ENCODE measurements at regions not wholly inside any gene's neighbourhood (a gene's known extent, or its start where the extent isn't known, plus 50 kb on each side); places are given as distances from the start of the nearest gene placed in this dataset.

DNA sequence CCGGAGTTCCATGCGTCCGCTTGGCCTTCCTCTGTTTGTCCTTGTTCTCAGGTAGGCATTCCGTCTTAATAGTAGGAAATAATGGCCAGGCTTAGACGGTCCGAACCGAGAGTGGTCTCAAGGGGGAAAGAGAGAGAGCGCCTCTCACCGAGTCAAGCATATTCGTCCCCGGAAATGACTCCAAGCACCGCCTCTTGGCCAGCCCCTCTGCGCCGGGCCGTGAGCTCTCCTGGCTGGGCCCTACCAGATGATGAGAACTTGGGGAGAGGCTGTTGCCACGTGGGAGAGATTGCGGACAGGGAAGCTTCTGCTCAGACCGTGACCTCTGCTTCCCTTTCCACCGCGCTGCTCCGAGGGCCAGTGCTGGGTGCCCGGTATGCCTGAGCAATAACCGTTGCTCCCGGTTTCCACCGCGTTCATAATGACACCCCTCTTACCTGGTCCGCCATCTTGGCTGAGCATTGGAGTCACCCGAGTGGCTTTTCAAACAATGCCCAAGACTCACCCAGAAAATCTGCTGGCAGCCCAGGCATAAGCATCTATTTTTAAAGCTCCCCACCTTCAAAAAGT is 251.1 kb upstream of the SHH start:
- H3K36me3 ChIP-seq, result no peaks in the 10 kb centered on the region
- no peaks in the 10 kb centered on the region; a peak in 1 of 22 replicates for H4K20me1 ChIP-seq
- TF ChIP-seq Cebpa-rat (IDR thresholded peaks at IDR 0.05), result no peak
- no peaks in the 10 kb centered on the region for H3K27me3 ChIP-seq
- H3K4me2 ChIP-seq, result no peak overlapping the region
- no peak overlapping the region for H3K27ac ChIP-seq
- H3K4me3 ChIP-seq, result no peak overlapping the region
- H3K9me3 ChIP-seq (replicated peaks in 1 of 11), result no peaks in the 10 kb centered on the region
- no peak overlapping the region for H3K9ac ChIP-seq
- H3K4me1 ChIP-seq, result no peaks in the 10 kb centered on the region; a peak in 1 of 20 replicates

GRCh38 chr7:156062286-156062685 is 250.0 kb upstream of the SHH start:
- TF ChIP-seq Cebpa-rat (IDR thresholded peaks at IDR 0.05), result no peak
- H3K9ac ChIP-seq, result no peak overlapping the region
- no peaks in the 10 kb centered on the region for H3K27me3 ChIP-seq
- no peak overlapping the region for H3K4me2 ChIP-seq
- no peaks in the 10 kb centered on the region for H3K36me3 ChIP-seq
- H3K4me3 ChIP-seq, result no peak overlapping the region
- no peaks in the 10 kb centered on the region for H3K9me3 ChIP-seq (replicated peaks in 1 of 11)
- no peaks in the 10 kb centered on the region; a peak in 1 of 22 replicates for H4K20me1 ChIP-seq
- H3K4me1 ChIP-seq, result no peaks in the 10 kb centered on the region; a peak in 1 of 20 replicates
- H3K27ac ChIP-seq, result no peak overlapping the region

- H4K20me1 ChIP-seq, result no peaks in the 10 kb centered on the region; a peak in 1 of 22 replicates
- no peak for TF ChIP-seq Cebpa-rat (IDR thresholded peaks at IDR 0.05)
- H3K27ac ChIP-seq, result no peak overlapping the region
- H3K4me1 ChIP-seq, result no peaks in the 10 kb centered on the region; a peak in 1 of 20 replicates
- H3K9ac ChIP-seq, result no peak overlapping the region
- no peaks in the 10 kb centered on the region for H3K27me3 ChIP-seq
- H3K36me3 ChIP-seq, result no peaks in the 10 kb centered on the region
- H3K4me3 ChIP-seq, result no peak overlapping the region
- no peak overlapping the region for H3K4me2 ChIP-seq
- no peaks in the 10 kb centered on the region for H3K9me3 ChIP-seq (replicated peaks in 1 of 11)
Observed at GRCh38 chr7:156061689-156062255, 249.5 kb upstream of the SHH start.

DNA sequence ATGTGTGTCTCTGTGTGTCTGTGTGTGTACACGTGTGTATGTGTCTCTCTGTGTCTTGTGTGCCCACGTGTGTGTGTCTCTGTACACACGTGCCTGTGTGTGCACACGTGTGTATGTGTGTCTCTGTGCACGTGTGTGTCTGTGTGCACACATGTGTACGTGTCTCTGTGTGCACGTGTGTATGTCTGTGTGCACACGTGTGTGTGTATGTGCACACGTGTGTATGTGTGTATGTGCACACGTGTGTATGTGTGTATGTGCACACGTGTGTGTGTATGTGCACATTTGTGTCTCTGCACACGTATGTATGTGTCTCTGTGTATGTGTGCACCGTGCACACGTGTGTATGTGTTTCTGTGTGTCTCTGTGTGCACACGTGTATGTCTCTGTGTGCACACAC is 248.7 kb upstream of the SHH start:
- Histone ChIP-seq H3K4me3 (no peak overlapping the region), H3K27ac (no peak overlapping the region), H4K20me1 (no peaks in the 10 kb centered on the region; a peak in 1 of 22 replicates), H3K9ac (no peak overlapping the region), H3K4me1 (no peaks in the 10 kb centered on the region; a peak in 1 of 20 replicates), H3K4me2 (no peak overlapping the region), H3K36me3 (no peaks in the 10 kb centered on the region), H3K27me3 (no peaks in the 10 kb centered on the region), H3K9me3 (replicated peaks in 1 of 11) (no peaks in the 10 kb centered on the region)
- no peak for TF ChIP-seq Cebpa-rat (IDR thresholded peaks at IDR 0.05)

GRCh38 chr7:156059369-156059768 is 247.1 kb upstream of the SHH start:
- Histone ChIP-seq H3K9ac (no peak overlapping the region), H3K27ac (no peak overlapping the region), H3K9me3 (replicated peaks in 1 of 11) (no peaks in the 10 kb centered on the region), H3K36me3 (no peaks in the 10 kb centered on the region), H3K4me3 (no peak overlapping the region), H3K4me1 (no peaks in the 10 kb centered on the region; a peak in 1 of 20 replicates), H3K4me2 (peak overlapping the region in 1 of 11 experiments; percentile 4; a peak in 1 of 22 replicates), H4K20me1 (no peaks in the 10 kb centered on the region; a peak in 1 of 22 replicates), H3K27me3 (no peaks in the 10 kb centered on the region)
- TF ChIP-seq Cebpa-rat (IDR thresholded peaks at IDR 0.05), result no peak

- Histone ChIP-seq H3K4me1 (no peaks in the 10 kb centered on the region; a peak in 1 of 20 replicates), H3K4me3 (no peak overlapping the region), H3K9me3 (replicated peaks in 1 of 11) (no peaks in the 10 kb centered on the region), H4K20me1 (no peaks in the 10 kb centered on the region; a peak in 1 of 22 replicates), H3K27me3 (no peaks in the 10 kb centered on the region), H3K36me3 (no peaks in the 10 kb centered on the region), H3K27ac (no peak overlapping the region), H3K9ac (no peak overlapping the region), H3K4me2 (no peak overlapping the region)
- no peak for TF ChIP-seq Cebpa-rat (IDR thresholded peaks at IDR 0.05)
Observed at GRCh38 chr7:156058248-156058647, 246.0 kb upstream of the SHH start.

GRCh38 chr7:156056534-156056933 is 244.3 kb upstream of the SHH start:
- no peaks in the 10 kb centered on the region for H3K9me3 ChIP-seq (replicated peaks in 1 of 11)
- H4K20me1 ChIP-seq, result no peaks in the 10 kb centered on the region; a peak in 1 of 22 replicates
- no peaks in the 10 kb centered on the region; a peak in 1 of 20 replicates for H3K4me1 ChIP-seq
- H3K9ac ChIP-seq, result no peak overlapping the region
- H3K27ac ChIP-seq, result no peak overlapping the region
- no peak overlapping the region for H3K4me3 ChIP-seq
- H3K36me3 ChIP-seq, result no peaks in the 10 kb centered on the region
- no peak overlapping the region for H3K4me2 ChIP-seq
- H3K27me3 ChIP-seq, result no peaks in the 10 kb centered on the region
- no peak for TF ChIP-seq Cebpa-rat (IDR thresholded peaks at IDR 0.05)

GRCh38 chr7:156055206-156055822 is 243.1 kb upstream of the SHH start:
- Histone ChIP-seq H3K4me1 (no peaks in the 10 kb centered on the region; a peak in 1 of 20 replicates), H3K4me2 (no peak overlapping the region), H3K9ac (no peak overlapping the region), H3K9me3 (replicated peaks in 1 of 11) (no peaks in the 10 kb centered on the region), H3K36me3 (no peaks in the 10 kb centered on the region), H3K4me3 (no peak overlapping the region), H4K20me1 (no peaks in the 10 kb centered on the region; a peak in 1 of 22 replicates), H3K27me3 (no peaks in the 10 kb centered on the region), H3K27ac (no peak overlapping the region)
- TF ChIP-seq Cebpa-rat (IDR thresholded peaks at IDR 0.05), result no peak

- Histone ChIP-seq H3K9me3 (replicated peaks in 1 of 11) (peaks cover 0 to 10% (median 8%) of the 10 kb centered on the region in 11 experiments; a peak in 8 of 22 replicates), H3K36me3 (no peaks in the 10 kb centered on the region), H3K27me3 (no peaks in the 10 kb centered on the region), H3K9ac (no peak overlapping the region), H3K27ac (no peak overlapping the region), H4K20me1 (no peaks in the 10 kb centered on the region), H3K4me3 (no peak overlapping the region), H3K4me1 (no peaks in the 10 kb centered on the region), H3K4me2 (no peak overlapping the region)
- TF ChIP-seq Cebpa-rat (IDR thresholded peaks at IDR 0.05), result no peak
Observed at GRCh38 chr7:156051884-156052283, 239.6 kb upstream of the SHH start.

Measured in BLaER1 treated with 17β-estradiol and CSF1 and Interleukin-3, amounts not matched to agents 10 nM and 100 nM (cell line).